CD4-positive, alpha-beta T cell treated with Interleukin-21 for 1 hour (primary cell): ENCODE measurements at regions not wholly inside any gene's neighbourhood (a gene's known extent, or its start where the extent isn't known, plus 50 kb on each side); places are given as distances from the start of the nearest gene placed in this dataset.

Source experiments
- DNase-seq: peaks from one replicate; pipeline ENCODE4 v3.0.0-alpha.2; 2020

DNA sequence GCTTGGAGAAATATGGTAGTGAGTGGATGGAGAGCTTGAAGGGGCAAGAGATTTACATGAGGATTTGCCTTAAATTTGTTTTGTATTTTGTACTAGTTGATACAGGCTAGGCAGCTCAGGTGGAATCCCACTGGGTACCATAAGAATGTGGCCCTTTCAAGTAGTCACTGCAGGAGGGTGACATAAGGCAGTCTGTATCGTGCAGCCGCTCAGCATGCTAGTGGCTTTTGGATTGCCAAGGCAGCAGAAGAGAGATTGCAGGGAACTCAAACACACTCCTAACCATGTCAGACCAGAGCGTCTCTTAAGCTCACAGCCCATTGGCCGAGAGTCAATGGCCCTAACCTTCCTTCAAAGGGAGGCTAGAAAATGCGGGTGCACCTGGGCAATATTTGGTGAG, 420.0 kb downstream of the ADGRL2 start:
- DNase-seq = no peak

GRCh38 chr1:82219841-82220240, 419.1 kb downstream of the ADGRL2 start:
- no peak for DNase-seq

DNA sequence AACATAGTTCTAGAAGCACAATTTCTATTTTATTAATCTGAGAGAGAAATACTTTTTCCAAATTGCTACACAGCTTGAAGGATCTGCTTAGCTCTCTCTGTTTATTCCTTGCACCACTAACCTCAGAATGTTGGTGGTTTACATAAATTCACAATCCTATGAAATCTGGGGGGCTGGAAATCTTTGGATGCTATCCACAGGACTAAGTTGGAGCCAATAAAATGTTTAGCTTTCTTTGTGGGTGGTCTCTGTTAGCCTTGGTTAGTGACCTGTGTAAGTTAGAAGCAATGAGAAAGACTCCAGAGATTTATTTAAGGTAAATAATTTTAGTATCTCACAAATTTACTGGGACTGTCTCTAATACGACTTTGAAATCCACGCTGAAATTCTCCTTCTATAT, 418.1 kb downstream of the ADGRL2 start:
- no peak for DNase-seq

GRCh38 chr1:82215853-82216175, 415.1 kb downstream of the ADGRL2 start:
- DNase-seq = no peak

GRCh38 chr1:82215056-82215852, 414.5 kb downstream of the ADGRL2 start:
- no peak for DNase-seq

- no peak for DNase-seq
These were observed 413.9 kb downstream of the ADGRL2 start for GRCh38 chr1:82214606-82215005.

GRCh38 chr1:82197606-82198005, 396.9 kb downstream of the ADGRL2 start:
- DNase-seq = no peak

GRCh38 chr1:82195245-82195644, 394.5 kb downstream of the ADGRL2 start:
- DNase-seq = no peak

DNA sequence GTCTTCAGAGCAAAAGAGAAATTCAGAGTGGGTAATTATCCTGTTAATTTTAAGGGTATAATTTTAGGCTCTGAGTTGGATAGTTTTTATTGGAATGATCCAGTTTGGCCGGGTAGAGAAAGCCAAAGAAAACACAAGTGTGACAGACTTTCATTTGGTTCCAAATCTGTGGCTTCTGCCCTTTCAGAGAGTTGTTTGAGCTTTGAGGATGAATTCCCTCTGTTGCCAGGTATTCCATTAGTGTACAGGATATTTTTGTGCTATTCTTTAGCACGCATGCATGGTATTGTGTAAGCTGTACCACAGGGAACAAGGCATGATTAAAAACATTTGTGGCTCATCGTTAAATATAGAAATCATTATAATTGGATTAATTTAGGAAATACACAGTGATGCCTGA, 384.4 kb downstream of the ADGRL2 start:
- no peak for DNase-seq

DNA sequence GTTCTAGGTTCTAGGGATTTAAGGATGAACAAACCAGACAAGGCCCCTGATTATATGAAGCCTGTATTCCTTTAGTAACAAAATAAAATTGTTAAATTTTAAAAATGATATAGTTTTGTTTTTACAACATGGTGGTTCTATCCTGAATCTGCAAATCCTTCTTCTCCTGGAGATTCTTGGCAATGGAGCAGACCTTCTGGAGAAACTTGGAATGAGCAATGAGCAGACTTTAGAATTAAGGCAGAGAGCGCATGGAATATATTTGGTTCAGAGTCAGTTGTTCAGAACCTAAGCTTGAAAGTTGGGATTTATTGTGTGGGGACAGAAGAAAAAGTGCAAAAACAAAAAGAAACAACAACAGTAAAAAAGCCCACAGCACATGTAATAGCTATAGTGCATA, 381.1 kb downstream of the ADGRL2 start:
- DNase-seq = no peak

DNA sequence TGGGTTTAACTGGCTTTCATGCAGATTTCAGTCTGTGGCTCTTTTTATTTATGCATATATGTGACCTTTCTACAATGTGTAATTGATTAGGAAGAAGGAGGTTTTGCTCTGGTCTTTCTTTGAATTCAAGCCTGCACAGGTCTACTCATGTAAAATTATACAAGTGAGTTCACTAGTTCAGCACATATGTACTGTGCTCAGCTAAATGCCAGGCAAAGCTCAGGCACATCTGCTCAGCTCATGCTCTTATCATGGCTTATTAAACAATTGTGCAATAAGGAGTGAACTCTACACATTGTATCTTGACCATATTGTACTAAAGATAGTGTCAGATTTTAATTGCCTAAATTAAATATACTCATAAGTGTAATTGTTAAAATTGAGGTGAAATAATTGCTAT, 378.4 kb downstream of the ADGRL2 start:
- no peak for DNase-seq

- no peak for DNase-seq
These were observed 376.5 kb downstream of the ADGRL2 start for GRCh38 chr1:82177192-82177591.

- no peak for DNase-seq
These were observed 371.2 kb downstream of the ADGRL2 start for GRCh38 chr1:82171955-82172354.

DNA sequence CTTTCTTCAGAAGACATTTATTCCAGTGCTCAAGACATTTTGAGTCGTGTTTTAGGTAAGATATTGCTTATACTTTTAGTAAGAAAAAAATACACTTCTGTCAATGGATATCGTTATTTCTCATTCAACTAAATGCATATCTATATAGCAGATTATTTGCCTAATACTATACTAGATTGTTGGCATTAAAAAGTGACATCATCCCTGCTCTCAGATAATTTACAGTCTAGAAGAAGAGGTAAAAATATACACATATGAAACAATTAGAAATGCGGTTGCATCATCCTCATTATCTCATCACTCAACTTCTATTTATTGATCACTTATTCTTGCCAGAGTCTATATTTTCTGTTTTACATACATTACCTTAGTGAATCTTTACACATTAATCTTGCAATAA, 367.7 kb downstream of the ADGRL2 start:
- DNase-seq = no peak

DNA sequence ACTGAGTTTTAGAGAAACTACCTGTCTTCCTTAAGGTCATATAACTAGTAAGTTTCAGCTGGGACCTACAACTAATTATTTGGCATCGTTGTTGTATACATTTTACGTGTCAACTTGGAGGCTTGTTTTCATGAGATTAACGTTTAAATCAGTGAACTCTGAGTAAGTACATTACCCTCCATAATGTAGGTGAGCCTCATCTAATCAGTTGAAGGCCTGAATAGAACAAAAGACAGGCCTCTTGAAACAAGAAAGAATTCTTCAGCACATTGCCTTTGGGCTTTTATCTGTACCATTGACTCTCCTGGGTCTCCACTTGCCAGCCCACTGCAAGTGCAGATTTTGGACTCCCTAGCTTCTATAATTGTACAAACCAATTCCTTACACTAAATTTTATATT, 364.6 kb downstream of the ADGRL2 start:
- no peak for DNase-seq

DNA sequence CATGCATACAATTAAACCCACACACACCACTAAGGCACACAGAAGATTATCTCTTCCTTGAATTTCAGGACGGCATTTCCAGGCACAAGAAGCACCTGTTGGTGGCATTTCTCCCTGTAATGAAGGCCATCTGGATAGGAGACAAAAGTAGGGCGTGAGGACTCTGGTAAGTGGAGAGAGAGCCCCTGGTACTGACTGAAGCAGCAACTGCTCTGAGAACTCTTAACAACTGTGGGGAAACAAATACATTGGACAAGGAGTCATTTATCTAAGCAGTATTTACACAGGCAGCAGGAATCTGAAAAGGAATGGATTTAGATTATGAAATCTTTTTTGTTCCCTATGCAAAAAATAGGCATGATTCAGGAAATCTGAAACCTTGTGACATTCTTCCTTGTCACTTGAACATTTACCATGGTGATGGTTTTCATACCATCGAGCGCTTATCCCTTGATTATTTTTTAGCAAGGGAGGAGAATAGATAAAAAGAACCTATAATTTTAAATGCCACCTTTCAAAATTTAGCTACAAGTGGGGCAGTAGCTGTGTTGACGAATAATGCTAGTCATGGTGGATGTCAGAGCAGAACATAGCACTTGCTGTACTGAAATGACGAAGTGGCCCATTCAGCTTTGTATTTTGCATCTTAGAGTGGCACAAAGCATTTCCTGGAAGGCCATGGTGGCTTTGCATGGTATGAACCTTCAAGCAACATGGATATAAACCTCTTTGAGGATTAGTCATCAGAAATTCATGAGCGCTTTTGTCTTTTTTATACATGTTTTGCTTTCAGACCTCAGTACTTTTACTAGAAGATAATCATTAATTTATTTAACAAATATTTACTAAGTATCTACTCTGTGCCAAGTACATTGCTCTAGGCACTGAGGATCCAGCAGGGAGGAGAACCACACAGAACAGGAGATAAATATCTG, 362.0 kb downstream of the ADGRL2 start:
- DNase-seq = no peak

DNA sequence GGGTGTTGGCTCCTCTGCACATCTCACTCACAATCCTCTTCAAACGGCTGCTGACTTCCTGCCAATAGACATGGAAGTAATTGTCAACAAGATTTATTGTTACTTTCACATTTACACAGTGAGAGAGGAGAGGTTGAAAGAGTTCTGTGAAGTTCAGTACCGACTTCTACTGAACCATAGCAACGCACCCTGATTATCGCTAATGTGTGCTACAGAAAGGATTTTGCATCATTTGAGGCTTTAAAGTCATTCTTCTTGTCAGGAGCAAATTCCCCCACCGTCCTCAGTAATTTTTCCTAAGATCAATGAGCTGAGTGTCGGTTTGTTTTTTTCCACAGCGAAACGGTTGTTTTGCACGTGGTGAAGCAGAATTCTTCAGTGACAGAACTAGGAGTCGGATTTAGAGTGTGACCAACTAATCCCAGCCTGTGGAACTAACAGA, 361.0 kb downstream of the ADGRL2 start:
- DNase-seq = no peak

GRCh38 chr1:82160903-82161302, 360.2 kb downstream of the ADGRL2 start:
- DNase-seq = no peak

DNA sequence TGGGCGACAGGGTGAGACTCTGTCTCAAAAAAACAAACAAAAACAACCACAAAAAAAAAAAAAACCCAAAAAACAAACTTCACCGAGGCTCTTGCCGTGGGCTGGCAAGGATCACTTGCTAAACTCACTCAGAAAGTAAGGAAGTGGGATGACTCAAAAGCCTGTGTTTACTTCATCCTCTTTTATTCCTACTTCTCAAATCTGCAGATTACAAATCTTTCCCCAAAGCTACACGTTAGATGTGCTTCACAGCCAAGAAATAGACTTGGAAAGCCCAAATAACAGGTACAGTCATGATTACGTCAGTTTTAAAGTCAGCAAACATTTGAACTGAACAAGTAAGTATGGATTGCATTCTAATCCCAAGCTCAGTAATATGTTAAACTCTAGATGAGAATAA, 359.3 kb downstream of the ADGRL2 start:
- DNase-seq = no peak

DNA sequence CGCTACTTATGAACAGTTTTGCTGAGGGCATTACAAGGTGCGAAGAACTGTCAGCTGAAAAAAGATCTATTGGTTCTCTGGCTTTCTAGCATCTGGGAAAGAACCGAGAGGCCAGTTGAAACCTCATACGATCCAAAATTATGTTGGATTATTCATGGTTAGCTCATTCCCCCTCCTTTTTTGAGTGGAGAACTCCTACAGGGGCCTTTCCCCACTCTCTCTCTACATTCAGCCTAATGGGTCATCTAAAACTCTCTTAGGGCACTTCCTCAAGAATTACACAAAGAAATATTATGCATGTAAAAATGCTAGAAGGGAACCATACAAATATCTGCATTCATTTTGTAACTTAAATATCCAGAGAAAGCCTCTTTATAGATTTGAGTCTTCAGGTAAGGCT, 358.2 kb downstream of the ADGRL2 start:
- no peak for DNase-seq

DNA sequence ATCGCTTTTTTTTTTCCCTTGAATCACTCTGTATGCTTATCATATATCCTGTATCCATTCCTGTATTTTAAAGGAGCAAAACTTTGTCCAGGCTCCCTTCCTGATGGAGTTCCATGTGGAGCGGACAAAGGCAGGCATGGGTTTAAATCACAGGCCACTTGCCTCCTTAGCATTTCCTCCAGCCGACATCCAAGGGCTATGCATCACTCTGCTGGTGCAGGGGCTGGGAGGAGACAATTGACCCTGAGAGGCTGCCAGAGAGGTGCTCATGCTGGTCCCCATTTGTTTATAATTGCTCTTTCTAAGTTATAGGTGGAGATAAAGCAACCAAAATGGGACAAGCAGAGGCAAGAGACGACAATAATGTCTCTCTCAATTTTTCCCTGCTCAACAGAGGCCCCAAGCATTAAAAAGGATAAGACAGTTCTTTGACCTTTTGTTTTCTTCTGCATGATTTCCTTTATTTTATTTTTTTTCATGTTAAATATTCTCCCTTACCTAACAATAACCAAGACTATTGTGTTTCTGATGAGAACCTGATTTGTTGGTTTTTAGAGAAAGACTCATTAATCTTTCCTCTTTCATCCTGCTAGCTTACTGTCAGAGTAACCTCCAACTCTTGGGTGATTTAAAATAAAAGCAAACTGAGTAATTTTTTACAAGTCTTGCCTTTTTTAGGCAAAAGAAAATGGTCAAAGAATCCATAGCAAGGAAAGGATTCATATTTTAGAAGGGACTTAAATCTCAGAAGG, 353.7 kb downstream of the ADGRL2 start:
- DNase-seq = no peak

- DNase-seq = no peak
These were observed 353.0 kb downstream of the ADGRL2 start for GRCh38 chr1:82153752-82154151.

DNA sequence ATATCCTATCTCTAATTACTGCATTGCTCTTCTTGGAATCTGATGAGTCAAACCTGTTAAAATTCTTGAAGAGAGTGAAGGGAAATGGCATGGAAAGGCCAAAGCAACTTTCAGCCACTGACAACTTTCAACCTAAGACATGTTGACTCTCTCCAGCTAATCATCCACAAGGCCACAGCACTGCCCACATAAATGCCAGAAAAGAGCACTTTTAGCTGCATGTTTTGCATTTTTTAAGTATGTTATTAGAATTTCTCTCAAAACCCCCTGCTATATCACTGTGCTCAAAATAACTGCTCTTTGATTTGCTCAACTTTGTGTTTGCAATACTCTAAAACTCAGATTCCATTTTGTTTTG, 352.5 kb downstream of the ADGRL2 start:
- DNase-seq = no peak
